Pons (tissue), 1 donor: ENCODE measurements at regions not wholly inside any gene's neighbourhood (a gene's known extent, or its start where the extent isn't known, plus 50 kb on each side); places are given as distances from the start of the nearest gene placed in this dataset.

Source experiments
- DNase-seq: peaks from one replicate; pipeline ENCODE4 v3.0.0-alpha.2; 2016; ENCODE audit warnings: low spot score

DNA sequence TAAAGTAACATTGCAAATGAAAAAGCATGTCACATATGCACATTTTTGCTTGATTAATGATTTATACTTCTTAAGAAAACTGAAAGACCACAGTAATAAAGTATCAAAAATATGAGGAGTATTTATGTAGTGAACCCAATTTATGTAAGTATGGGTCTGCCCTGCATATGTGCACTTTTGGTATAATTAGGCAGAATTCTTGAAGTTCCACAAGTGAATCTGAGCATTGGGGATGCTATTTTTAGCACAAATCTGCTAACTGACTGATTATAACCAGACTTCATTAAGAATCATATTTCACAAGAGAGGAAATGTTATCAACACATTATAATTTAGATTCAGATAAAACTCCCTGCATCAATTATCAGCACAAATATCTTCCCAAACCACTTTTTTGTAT, 407.1 kb upstream of the LRRC4C start:
- DNase-seq: no peak

GRCh38 chr11:41868606-41869005, 409.2 kb upstream of the LRRC4C start:
- no peak for DNase-seq

DNA sequence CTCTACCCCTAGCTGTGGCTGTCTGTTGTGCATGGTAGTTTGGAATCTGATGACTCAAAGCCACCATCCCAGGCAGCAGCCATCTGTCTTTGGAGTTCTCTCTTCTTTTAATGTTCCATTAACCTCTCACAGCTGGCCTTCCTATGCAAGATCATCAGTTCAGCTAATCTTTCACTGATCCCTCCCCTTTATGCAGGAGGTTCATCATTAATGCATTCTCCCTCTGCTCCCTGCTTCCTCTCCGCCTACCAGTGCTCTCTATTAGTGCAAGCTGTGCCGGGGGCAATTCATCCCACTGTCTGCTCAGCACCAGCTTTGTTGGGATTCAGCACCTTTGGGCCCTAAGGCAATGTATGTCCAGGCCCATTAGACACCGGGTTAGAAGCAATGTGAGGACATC, 413.0 kb upstream of the LRRC4C start:
- DNase-seq: no peak

DNA sequence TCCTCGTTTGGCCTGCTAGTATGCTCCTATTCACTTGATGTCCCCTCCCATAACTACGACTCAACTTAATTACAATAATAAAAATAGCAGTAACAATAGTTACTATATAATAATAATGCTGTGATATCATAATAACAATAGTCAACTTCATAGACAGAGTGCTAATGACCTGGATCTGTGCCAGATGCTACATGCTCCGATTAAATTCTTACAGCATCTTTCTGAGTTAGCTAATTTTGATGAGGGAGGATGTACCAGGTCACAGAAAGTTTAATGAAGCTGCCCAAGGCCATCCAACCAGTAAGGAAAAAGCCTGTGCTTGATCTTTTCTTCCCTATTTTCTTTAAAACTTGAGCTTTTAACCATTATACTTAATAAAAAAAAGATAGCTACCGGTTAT, 413.4 kb upstream of the LRRC4C start:
- no peak for DNase-seq

DNA sequence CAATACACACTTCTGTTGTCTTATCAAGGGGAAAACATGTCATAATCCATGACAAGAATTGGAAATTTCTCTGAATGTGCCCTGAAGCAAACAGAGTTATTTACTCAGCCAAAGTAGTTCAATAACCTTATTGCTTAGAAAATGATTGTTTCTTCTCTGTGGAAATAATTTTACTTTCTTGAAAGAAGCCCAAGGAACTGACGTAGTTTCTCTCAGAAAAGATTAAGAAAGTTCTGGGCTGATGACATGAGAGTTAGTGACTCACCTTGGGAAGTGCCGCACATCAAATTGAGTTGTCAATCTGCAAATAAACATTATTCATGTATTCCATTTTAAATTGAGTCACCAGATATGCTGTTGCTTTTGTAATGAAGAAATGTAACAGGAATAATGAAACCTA, 418.6 kb upstream of the LRRC4C start:
- DNase-seq: no peak

DNA sequence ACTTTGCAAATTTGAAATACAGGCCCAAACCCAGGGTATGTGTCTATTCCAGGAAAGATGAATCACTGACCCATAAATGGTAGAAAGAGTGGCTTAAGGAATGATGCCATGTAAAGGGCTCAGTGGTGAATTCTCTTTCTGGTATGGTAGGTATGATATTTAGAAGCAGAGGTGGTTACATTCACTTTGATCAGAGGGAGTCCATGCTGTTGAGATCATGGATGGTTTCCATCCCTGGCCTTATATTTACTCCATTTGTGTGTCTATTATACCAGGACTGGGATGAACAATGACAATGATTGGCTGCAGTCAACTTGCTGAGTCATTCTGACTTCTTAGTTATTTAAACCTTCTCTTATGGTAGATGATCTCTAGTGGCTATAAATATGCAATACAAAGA, 419.8 kb upstream of the LRRC4C start:
- no peak for DNase-seq

DNA sequence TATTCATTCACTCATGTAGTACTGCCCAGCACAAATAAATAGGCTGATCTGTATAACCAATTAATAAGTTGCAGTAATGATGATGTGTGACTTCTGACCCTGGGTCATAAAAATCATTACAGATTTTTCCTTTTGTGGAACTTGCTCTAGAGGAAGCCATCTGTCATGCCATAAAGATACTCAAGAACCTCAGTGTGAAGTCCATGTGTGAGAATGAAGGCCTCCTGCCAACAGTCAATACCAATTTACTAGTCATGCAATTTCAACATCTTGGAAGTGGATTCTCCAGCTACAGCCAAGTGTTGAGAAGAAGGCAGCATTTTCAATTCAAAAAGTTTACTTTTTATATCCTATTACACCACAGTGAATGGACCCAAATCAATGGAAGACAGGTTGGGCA, 435.6 kb upstream of the LRRC4C start:
- no peak for DNase-seq

DNA sequence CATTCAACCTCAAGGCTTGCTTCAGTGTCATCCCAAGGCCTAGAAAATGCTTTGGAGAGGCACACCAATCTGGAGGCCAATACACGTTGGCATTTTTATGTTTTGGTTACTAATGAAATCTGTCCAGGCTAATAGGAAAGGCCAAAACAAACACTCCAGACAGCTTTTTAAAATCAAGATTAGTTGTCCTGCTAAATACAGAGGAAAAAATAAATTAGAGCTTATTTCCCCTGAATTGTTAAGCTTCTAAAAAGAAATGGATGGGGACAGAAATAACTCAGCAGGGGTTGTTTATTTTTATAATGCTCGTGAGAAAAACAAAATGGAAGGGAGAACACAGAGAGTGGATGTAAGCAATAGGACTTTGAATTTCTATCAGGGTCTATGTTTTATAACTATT, 438.5 kb upstream of the LRRC4C start:
- DNase-seq: no peak

DNA sequence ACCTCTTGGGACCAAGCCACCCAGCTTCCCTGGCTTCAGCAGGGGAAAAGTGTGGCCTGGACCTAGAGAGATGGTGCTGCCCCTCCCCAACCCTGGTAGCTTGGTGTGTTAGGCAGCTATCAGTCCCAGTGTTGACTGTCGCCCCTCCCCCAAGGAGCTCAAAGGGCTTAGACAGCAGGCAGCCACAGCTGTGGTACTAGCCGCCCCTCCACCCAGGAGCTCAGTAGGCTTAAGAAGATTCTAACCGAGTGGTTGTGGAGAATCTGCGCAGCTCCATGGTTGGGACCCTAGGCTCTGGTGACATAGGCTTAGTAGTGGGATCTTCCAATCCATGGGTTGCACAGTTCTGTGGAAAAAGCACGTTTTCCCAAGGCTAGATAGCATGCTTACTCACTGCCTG, 458.4 kb upstream of the LRRC4C start:
- DNase-seq: no peak

DNA sequence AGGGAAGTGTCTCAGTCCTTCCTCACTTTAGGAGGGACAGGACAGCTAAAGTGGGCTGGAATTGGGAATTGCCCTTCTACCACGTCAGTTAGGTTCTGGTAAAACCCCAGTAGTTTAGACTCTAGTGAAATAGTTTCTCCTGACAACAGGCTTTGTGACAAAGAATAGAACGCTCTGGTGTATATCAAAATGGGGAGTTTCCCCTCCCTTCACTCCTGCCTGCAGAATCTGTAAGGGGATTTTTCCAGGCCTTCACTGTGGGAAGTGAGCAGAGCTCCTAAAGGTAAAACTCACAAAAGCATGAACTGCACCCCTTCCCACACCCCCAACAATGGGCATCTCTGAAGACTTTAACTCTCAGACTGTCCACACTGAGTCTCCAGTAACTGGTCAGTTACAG, 460.9 kb upstream of the LRRC4C start:
- no peak for DNase-seq

- DNase-seq: no peak
These were observed 462.4 kb upstream of the LRRC4C start for GRCh38 chr11:41921746-41922390.

DNA sequence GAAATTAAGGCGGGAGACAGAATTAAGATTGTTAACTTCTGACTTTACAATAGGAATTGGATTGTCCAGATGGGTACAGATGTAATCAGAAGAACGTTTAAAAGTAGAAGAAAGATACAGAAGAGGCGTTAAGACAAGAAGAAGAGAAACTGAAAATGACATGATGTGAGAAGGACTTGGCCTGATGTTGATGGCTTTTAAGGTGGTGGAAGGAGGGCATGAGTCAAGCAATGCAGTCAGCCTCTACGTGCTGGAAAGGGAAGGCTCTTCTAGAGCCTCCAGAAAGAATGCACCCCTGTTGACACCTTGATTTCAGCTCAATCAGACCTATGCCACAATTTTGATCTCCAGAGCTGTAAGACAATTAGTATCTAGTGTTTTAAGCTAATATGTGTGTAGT, 466.9 kb upstream of the LRRC4C start:
- DNase-seq: no peak

DNA sequence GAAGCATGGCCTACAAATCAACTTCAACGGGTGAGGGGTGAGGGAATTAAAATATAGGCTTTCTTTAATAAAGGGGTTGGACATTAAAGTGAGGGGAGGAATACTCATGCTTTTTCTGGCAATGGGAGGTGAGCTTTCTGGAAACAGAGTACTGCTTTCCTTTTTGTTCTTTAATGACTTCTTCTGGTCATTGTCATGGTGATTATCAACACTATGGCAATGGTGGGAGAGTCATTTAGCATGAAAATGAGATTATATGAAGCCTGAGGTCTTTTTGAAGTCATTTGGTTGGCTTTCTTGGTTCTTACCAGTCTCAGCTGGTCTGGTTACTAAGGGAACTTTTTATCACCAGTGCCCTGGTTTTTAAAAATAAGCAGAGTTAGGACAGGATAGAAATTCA, 475.8 kb upstream of the LRRC4C start:
- DNase-seq: no peak

- DNase-seq: no peak
These were observed 476.3 kb upstream of the LRRC4C start for GRCh38 chr11:41935795-41936194.

DNA sequence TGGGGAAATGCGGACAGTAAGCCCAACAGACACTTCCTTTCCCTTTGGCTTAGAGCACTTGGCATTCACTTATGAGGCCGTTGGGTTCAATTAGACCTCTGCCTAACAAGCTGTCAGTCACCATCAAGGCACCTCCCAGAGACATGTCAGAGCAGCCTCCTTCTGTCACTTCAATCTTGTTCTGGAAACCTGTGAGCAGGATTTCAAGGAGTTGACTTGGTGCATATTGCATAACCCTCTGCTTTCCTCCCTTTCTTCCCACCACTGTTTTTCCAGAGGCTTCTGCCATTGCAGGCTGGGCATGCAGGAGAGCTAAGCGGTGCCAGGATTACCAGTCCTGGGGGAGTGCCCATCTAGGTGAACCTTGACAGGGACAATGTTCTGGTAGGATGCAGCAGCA, 484.2 kb upstream of the LRRC4C start:
- DNase-seq: no peak

DNA sequence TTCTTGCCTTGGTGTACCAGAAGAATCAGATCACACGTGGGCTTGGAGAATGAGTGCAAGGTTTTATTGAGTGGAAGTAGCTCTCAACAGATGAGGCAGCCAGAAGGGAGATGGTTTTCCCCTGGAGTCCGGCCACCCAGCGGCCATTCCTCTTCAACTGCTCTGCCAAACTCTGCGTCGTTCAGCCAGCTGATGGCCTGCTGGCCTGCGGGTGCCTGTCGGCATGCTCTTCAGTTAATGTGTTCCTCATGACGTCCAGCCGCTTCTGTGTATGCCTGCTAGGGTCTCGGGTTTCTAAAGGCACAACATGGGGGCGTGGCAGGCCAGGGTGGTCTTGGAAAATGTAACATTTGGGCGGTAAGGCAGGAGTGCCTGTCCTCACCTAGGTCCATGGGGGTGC, 487.9 kb upstream of the LRRC4C start:
- no peak for DNase-seq

- no peak for DNase-seq
These were observed 491.2 kb upstream of the LRRC4C start for GRCh38 chr11:41950470-41951143.

- DNase-seq: no peak
These were observed 494.6 kb upstream of the LRRC4C start for GRCh38 chr11:41954034-41954433.

GRCh38 chr11:41955066-41955465, 495.6 kb upstream of the LRRC4C start:
- DNase-seq: no peak

- no peak for DNase-seq
These were observed 496.4 kb upstream of the LRRC4C start for GRCh38 chr11:41955635-41956400.

- no peak for DNase-seq
These were observed 504.0 kb upstream of the LRRC4C start for GRCh38 chr11:41963406-41963805.

GRCh38 chr11:41970681-41971080, 511.2 kb upstream of the LRRC4C start:
- no peak for DNase-seq

GRCh38 chr11:41971592-41971991, 512.1 kb upstream of the LRRC4C start:
- no peak for DNase-seq
